Putamen (tissue), 1 donor: ENCODE measurements at regions not wholly inside any gene's neighbourhood (a gene's known extent, or its start where the extent isn't known, plus 50 kb on each side); places are given as distances from the start of the nearest gene placed in this dataset.
"Not testable (repeated sequence)": the region's sequence is repeated elsewhere in the genome, so short reads cannot be mapped to it uniquely, and the experiment has no call there.

Experiments
- DNase-seq: peaks from one replicate; pipeline ENCODE4 v3.0.0-alpha.2; 2016; ENCODE audit warnings: low spot score

- DNase-seq: no peak
Observed at GRCh38 chr4:186814535-186815070, 90.9 kb upstream of the FAT1 start.

- no peak for DNase-seq
Observed at GRCh38 chr4:186819342-186820086, 95.9 kb upstream of the FAT1 start.

- peak; percentile 8 for DNase-seq
Observed at GRCh38 chr4:186820391-186820891, 96.8 kb upstream of the FAT1 start.

GRCh38 chr4:186823989-186824388 is 100.3 kb upstream of the FAT1 start:
- no peak for DNase-seq

- DNase-seq: no peak
Observed at GRCh38 chr4:186825069-186825468, 101.4 kb upstream of the FAT1 start.

GRCh38 chr4:186826006-186826405 is 102.3 kb upstream of the FAT1 start:
- no peak for DNase-seq

- DNase-seq: no peak
Observed at GRCh38 chr4:186826846-186827533, 103.3 kb upstream of the FAT1 start.

- no peak for DNase-seq
Observed at GRCh38 chr4:186827534-186827897, 103.9 kb upstream of the FAT1 start.

- no peak for DNase-seq
Observed at GRCh38 chr4:186829097-186829496, 105.4 kb upstream of the FAT1 start.

- DNase-seq: no peak
Observed at GRCh38 chr4:186829740-186830449, 106.2 kb upstream of the FAT1 start.

- DNase-seq: no peak
Observed at GRCh38 chr4:186831574-186831973, 107.9 kb upstream of the FAT1 start.

- DNase-seq: no peak
Observed at GRCh38 chr4:186832906-186833305, 109.2 kb upstream of the FAT1 start.

- not testable (repeated sequence) for DNase-seq
Observed at GRCh38 chr4:186837463-186837862, 113.8 kb upstream of the FAT1 start.

- DNase-seq: no peak
Observed at GRCh38 chr4:186838295-186838694, 114.6 kb upstream of the FAT1 start.

- DNase-seq: no peak
Observed at GRCh38 chr4:186839122-186840037, 115.7 kb upstream of the FAT1 start.

GRCh38 chr4:186840222-186840701 is 116.6 kb upstream of the FAT1 start:
- DNase-seq: no peak

GRCh38 chr4:186840771-186841301 is 117.2 kb upstream of the FAT1 start:
- DNase-seq: no peak

- DNase-seq: no peak
Observed at GRCh38 chr4:186844059-186844681, 120.5 kb upstream of the FAT1 start.

- no peak for DNase-seq
Observed at GRCh38 chr4:186845137-186845842, 121.6 kb upstream of the FAT1 start.

- no peak for DNase-seq
Observed at GRCh38 chr4:186846426-186846825, 122.8 kb upstream of the FAT1 start.
